Panc1 (cell line): ENCODE measurements at regions not wholly inside any gene's neighbourhood (a gene's known extent, or its start where the extent isn't known, plus 50 kb on each side); places are given as distances from the start of the nearest gene placed in this dataset.

Experiments
- ATAC-seq: fragments of 200-7000 bp; cut with Tn5 transposase; 2 replicates; pipeline ENCODE4 v1.9.1; 2020; ENCODE audit warnings: mild to moderate bottlenecking, moderate library complexity
- BruUV-seq: library from RNA; stranded (reverse); fragments of 400-500 nt; replicated peaks from 2 replicates; lab custom pipeline; 2021; lab: Mats Ljungman, UMichigan
- CTCF ChIA-PET: fragments of 300-600 bp; sonication (Branson Sonifier 250); formaldehyde crosslinking; loops from one replicate; lab custom pipeline; 2022; ENCODE audit warnings: antibody characterized with exemption; lab: Charles Lee
- POLR2A ChIA-PET: fragments of 300-600 bp; sonication (Branson Sonifier 250); formaldehyde crosslinking; loops from one replicate; lab custom pipeline; 2022; ENCODE audit warnings: antibody characterized with exemption; lab: Charles Lee
- DNase-seq: peaks from one replicate; pipeline ENCODE4 v3.0.0-alpha.2; 2010; ENCODE audit warnings: low read depth, low spot score
- H3K27ac ChIP-seq: 2 replicates; pipeline ENCODE4 v1.5.1; 2011; ENCODE audit warnings: mild to moderate bottlenecking, low read length, inconsistent platforms
- H3K27me3 ChIP-seq: fragments of 200-500 bp; sonication (Bioruptor generic); 2 replicates; pipeline ENCODE4 v1.6.0; 2014; ENCODE audit warnings: low read length, inconsistent platforms; ENCODE audit not compliant: control insufficient read depth, insufficient read depth
- H3K36me3 ChIP-seq: fragments of 200-500 bp; sonication (Bioruptor generic); 2 replicates; pipeline ENCODE4 v1.5.1; 2014; ENCODE audit warnings: inconsistent platforms, mild to moderate bottlenecking, low read length, moderate library complexity; ENCODE audit not compliant: control insufficient read depth, insufficient read depth
- H3K4me1 ChIP-seq: 2 replicates; pipeline ENCODE4 v1.5.1; 2011; ENCODE audit warnings: inconsistent platforms, mild to moderate bottlenecking, low read length, moderate library complexity; ENCODE audit not compliant: control insufficient read depth, insufficient read depth
- H3K4me3 ChIP-seq, 2 experiments: 2 replicates each; pipeline ENCODE4 v1.5.1; 2011 to 2012; ENCODE audit warnings: low read depth in 2 of 2, low read length in 2 of 2, mild to moderate bottlenecking in 2 of 2, inconsistent platforms in 1 of 2, moderate library complexity in 1 of 2
- H3K9me3 ChIP-seq: fragments of 200-500 bp; sonication (Bioruptor generic); 2 replicates; pipeline ENCODE4 v1.5.1; 2014; ENCODE audit warnings: low read depth, mild to moderate bottlenecking, inconsistent platforms, low read length, moderate library complexity; ENCODE audit not compliant: control insufficient read depth, insufficient read depth
- POLR2AphosphoS5 ChIP-seq: IDR thresholded peaks from 2 replicates; pipeline ENCODE4 v1.6.1; 2012; ENCODE audit warnings: mild to moderate bottlenecking, low read depth, low read length, moderate library complexity
- SIN3A ChIP-seq: IDR thresholded peaks from 2 replicates; pipeline ENCODE4 v1.6.1; 2012; ENCODE audit warnings: low read depth, mild to moderate bottlenecking, low read length, moderate library complexity, borderline replicate concordance; ENCODE audit not compliant: insufficient read depth
- TCF7L2 ChIP-seq: IDR thresholded peaks from 2 replicates; pipeline ENCODE4 v1.6.1; 2011; ENCODE audit warnings: mild to moderate bottlenecking, low read depth, low read length, inconsistent platforms
- in situ Hi-C: cut with HindIII; loops from 2 replicates; pipeline ENCODE4 v1.10.0; 2016; ENCODE audit warnings: low sequenced_read_pairs, low pct_unique_long_range_greater_than_20kb
- intact Hi-C: fragments of 100-400 bp; cut with micrococcal nuclease; formaldehyde crosslinking; loops from one replicate; pipeline ENCODE4 v1.10.0; 2022; ENCODE audit not compliant: unreplicated experiment
- TF ChIP-seq, protein P1 (sequence below), 2 experiments: IDR thresholded peaks; 2 replicates each; pipeline ENCODE4 v1.6.1; 2011 to 2012; ENCODE audit warnings: low read depth in 2 of 2, control low read depth in 1 of 2, low read length in 1 of 2, mild to moderate bottlenecking in 1 of 2, moderate library complexity in 1 of 2; ENCODE audit not compliant: insufficient read depth in 1 of 2
- TF ChIP-seq, protein P2 (sequence below): fragments of 450-650 bp; IDR thresholded peaks from 2 replicates; pipeline ENCODE4 v1.5.1; 2017; ENCODE audit warnings: mild to moderate bottlenecking

DNA sequence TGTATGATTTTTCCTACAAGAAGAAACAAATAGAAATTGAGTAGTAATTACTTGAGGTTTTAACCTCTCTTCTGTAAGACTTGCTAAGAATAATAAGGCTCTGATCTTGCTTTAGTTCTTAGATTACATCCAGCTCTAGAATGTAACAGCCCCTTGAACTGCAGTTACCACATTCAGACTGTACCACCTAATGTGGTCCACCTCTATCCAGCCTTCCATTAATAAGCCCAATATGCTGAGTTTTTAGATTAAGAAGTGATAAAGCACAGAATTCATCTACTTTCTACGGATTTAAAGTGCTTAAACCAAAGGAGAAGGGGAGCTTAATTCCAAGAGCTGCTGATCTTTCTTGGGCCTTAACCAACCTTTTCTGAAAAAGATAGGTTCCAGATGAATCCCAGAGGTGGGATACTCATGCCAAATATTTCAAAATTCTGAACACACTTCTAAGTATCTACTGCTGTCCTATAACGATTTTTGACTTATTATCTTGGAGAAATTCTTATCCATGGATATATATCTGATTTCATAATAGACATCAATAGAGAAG is 131.5 kb downstream of the ZNF608 start:
- TF ChIP-seq, protein P1, sequence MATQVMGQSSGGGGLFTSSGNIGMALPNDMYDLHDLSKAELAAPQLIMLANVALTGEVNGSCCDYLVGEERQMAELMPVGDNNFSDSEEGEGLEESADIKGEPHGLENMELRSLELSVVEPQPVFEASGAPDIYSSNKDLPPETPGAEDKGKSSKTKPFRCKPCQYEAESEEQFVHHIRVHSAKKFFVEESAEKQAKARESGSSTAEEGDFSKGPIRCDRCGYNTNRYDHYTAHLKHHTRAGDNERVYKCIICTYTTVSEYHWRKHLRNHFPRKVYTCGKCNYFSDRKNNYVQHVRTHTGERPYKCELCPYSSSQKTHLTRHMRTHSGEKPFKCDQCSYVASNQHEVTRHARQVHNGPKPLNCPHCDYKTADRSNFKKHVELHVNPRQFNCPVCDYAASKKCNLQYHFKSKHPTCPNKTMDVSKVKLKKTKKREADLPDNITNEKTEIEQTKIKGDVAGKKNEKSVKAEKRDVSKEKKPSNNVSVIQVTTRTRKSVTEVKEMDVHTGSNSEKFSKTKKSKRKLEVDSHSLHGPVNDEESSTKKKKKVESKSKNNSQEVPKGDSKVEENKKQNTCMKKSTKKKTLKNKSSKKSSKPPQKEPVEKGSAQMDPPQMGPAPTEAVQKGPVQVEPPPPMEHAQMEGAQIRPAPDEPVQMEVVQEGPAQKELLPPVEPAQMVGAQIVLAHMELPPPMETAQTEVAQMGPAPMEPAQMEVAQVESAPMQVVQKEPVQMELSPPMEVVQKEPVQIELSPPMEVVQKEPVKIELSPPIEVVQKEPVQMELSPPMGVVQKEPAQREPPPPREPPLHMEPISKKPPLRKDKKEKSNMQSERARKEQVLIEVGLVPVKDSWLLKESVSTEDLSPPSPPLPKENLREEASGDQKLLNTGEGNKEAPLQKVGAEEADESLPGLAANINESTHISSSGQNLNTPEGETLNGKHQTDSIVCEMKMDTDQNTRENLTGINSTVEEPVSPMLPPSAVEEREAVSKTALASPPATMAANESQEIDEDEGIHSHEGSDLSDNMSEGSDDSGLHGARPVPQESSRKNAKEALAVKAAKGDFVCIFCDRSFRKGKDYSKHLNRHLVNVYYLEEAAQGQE (IDR thresholded peaks at IDR 0.05; ENCODE audit: insufficient read depth in 1 of 2, low read depth in 2 of 2, low read length in 1 of 2): no peak
- TF ChIP-seq TCF7L2: no peak
- TF ChIP-seq, protein P2, sequence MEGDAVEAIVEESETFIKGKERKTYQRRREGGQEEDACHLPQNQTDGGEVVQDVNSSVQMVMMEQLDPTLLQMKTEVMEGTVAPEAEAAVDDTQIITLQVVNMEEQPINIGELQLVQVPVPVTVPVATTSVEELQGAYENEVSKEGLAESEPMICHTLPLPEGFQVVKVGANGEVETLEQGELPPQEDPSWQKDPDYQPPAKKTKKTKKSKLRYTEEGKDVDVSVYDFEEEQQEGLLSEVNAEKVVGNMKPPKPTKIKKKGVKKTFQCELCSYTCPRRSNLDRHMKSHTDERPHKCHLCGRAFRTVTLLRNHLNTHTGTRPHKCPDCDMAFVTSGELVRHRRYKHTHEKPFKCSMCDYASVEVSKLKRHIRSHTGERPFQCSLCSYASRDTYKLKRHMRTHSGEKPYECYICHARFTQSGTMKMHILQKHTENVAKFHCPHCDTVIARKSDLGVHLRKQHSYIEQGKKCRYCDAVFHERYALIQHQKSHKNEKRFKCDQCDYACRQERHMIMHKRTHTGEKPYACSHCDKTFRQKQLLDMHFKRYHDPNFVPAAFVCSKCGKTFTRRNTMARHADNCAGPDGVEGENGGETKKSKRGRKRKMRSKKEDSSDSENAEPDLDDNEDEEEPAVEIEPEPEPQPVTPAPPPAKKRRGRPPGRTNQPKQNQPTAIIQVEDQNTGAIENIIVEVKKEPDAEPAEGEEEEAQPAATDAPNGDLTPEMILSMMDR: no peak
- no peak for TF ChIP-seq POLR2AphosphoS5
- TF ChIP-seq SIN3A: no peak
- ATAC-seq: no peak
- no peak for DNase-seq
- POLR2A ChIA-PET: no interaction called here
- Histone ChIP-seq H3K27me3 (no peaks in the 10 kb centered on the region), H3K4me1 (no peaks in the 10 kb centered on the region), H3K4me3 (no peak overlapping the region), H3K9me3 (peaks cover 4% of the 10 kb centered on the region; the same call in 1 of the 2 replicates), H3K36me3 (no peaks in the 10 kb centered on the region), H3K27ac (peak overlapping the region; percentile 65; the same call in 1 of the 2 replicates)
- intact Hi-C loops: no loop called here
- in situ Hi-C loops: no loop called here
- CTCF ChIA-PET: no interaction called here
- BruUV-seq: no TSS peak

DNA sequence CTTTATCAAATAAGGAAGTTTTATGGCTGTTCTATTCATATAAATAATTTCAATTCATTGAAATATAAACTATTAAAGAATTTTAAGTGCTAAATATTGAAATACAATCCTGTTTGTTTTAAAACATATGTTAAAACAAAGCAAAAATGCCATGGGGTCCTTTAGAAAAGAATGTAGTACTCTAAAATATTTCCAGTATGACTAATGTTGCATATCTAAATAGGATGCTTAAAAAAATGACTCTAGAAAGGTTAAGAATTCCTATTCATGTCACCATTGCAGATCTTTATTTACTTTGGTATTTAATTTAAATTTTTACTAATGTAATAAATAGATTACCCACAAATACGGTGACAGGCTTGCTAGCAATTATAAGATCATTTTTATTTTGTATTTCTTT is 132.3 kb downstream of the ZNF608 start:
- in situ Hi-C loops: no loop called here
- Histone ChIP-seq H3K4me1 (no peaks in the 10 kb centered on the region), H3K27me3 (no peaks in the 10 kb centered on the region), H3K27ac (no peak overlapping the region), H3K4me3 (no peak overlapping the region), H3K36me3 (no peaks in the 10 kb centered on the region), H3K9me3 (peaks cover 4% of the 10 kb centered on the region; the same call in 1 of the 2 replicates)
- DNase-seq (no peak), ATAC-seq (no peak)
- intact Hi-C loops: no loop called here
- BruUV-seq: no TSS peak
- ChIA-PET CTCF (no interaction called here), POLR2A (no interaction called here)
- TF ChIP-seq TCF7L2 (no peak), SIN3A (no peak), POLR2AphosphoS5 (no peak)
- TF ChIP-seq, protein P2: no peak
- TF ChIP-seq, protein P1 (IDR thresholded peaks at IDR 0.05; ENCODE audit: insufficient read depth in 1 of 2, low read depth in 2 of 2, low read length in 1 of 2): no peak
